ENCODE measurements at regions not wholly inside any gene's neighbourhood (a gene's known extent, or its start where the extent isn't known, plus 50 kb on each side); places are given as distances from the start of the nearest gene placed in this dataset.

DNA sequence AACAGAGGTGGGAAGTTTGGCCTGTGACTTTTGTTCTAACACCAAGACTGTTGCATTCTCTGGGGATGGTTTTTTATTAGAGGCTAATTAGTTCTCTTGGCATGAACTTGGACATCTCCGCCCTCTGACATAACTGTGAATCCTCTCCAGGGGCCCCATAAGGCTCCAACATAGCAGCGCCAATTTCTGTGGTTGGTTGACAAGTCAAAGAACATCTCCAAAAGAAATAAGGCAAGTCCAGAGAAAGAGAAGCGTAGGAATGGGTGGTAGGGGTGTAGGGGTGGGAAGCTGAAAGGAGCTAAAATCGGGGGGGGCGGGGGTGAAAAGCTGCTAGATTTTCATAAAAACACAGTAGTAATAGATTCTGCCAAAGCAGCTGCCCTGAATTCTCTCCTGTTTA lies 81.0 kb upstream of the DAB2 start:
- H3K4me3 ChIP-seq (ENCODE audit: low read length) = no peak overlapping the region
- DNase-seq (ENCODE audit: low read depth) = peak; percentile 25
- TF ChIP-seq, protein P1, sequence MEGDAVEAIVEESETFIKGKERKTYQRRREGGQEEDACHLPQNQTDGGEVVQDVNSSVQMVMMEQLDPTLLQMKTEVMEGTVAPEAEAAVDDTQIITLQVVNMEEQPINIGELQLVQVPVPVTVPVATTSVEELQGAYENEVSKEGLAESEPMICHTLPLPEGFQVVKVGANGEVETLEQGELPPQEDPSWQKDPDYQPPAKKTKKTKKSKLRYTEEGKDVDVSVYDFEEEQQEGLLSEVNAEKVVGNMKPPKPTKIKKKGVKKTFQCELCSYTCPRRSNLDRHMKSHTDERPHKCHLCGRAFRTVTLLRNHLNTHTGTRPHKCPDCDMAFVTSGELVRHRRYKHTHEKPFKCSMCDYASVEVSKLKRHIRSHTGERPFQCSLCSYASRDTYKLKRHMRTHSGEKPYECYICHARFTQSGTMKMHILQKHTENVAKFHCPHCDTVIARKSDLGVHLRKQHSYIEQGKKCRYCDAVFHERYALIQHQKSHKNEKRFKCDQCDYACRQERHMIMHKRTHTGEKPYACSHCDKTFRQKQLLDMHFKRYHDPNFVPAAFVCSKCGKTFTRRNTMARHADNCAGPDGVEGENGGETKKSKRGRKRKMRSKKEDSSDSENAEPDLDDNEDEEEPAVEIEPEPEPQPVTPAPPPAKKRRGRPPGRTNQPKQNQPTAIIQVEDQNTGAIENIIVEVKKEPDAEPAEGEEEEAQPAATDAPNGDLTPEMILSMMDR (conservative IDR thresholded peaks at IDR 0.05; ENCODE audit: low read length) = no peak

DNA sequence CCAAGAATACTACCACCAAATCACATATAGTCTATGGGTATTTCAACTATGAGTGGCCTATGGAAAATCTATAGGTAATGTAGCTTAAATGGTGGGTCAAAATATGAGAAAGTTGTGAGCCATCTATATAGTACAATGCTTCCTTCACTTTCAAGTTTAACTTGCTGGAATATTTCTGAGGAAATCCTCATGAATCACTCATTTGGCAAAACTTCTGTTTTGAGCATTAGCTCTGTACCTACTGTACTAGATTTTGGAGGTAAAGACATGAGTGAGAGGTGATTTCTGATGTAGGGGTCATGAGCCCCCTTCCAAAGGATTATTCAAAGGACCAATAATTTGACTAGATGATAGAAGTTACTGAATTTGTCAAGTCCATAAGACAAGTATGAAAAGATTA lies 80.6 kb upstream of the DAB2 start:
- no peak overlapping the region for H3K4me3 ChIP-seq (ENCODE audit: low read length)
- DNase-seq (ENCODE audit: low read depth) = no peak
- TF ChIP-seq, protein P1 (conservative IDR thresholded peaks at IDR 0.05; ENCODE audit: low read length) = no peak

DNA sequence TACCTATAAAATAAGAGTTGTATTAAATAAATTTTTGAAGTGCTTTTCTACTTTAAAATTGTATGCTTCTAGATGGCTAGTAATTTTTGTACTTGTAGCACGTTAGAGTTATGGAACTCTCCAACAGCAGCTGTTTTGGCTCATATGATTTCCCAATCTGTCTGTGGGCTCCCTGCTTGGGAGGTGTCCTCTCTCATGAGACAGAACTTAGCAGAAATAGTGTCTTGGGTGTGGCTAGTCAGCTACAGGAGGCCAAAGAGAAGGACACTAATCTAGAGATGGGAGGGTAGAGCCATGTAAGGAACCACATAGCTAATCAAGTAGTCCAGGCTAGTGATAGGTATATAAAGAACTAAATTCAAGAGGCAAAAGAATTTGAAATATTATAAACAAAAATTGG lies 78.4 kb upstream of the DAB2 start:
- no peak overlapping the region for H3K4me3 ChIP-seq (ENCODE audit: low read length)
- TF ChIP-seq, protein P1 (conservative IDR thresholded peaks at IDR 0.05; ENCODE audit: low read length) = no peak
- DNase-seq (ENCODE audit: low read depth) = peak; percentile 87

DNA sequence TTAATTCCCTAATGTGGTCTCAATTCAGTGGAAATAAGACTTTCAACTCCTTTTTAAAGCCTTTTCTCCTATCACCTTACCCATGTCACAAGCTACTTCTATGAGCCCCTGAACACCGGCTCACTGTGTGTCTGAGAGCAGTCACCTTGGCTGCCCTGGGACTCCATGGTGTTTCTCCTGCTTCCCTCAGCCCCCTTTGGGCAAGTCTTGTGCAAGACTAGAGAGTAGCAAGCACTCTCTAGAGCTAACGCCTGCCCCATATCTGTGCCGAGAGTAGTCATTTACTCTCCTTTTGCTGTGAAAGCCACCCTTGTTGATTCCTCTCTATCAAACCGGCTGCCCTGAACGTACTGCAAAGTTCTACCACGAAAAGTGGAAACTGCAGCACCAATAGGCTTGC lies 77.9 kb upstream of the DAB2 start:
- no peak for DNase-seq (ENCODE audit: low read depth)
- no peak overlapping the region for H3K4me3 ChIP-seq (ENCODE audit: low read length)
- TF ChIP-seq, protein P1 (conservative IDR thresholded peaks at IDR 0.05; ENCODE audit: low read length) = no peak

DNA sequence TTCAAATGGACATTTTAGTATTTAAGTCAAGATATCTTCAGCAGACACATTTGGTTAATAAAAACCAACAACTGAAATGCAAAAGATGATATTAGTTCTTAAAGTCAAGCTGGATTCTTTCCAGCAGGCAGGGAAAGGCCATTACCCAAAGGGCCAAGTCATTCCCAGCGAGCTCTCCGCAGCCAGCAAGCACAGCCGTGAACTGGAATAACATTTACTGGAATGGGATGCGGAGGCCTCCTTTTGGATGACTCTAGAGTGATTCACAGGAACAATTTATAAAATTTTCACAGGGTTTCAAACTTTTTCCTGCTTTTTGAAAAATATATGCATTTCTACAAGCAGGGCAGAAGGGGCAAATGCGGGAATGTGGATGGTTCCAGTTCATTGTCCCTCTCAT lies 76.6 kb upstream of the DAB2 start:
- TF ChIP-seq, protein P1 (conservative IDR thresholded peaks at IDR 0.05; ENCODE audit: low read length) = 0 out of 2 replicates have a peak, but pooled peaks have one; percentile 5
- H3K4me3 ChIP-seq (ENCODE audit: low read length) = peak overlapping the region; percentile 11; the same call in 1 of the 2 replicates
- peak; percentile 93 for DNase-seq (ENCODE audit: low read depth)

DNA sequence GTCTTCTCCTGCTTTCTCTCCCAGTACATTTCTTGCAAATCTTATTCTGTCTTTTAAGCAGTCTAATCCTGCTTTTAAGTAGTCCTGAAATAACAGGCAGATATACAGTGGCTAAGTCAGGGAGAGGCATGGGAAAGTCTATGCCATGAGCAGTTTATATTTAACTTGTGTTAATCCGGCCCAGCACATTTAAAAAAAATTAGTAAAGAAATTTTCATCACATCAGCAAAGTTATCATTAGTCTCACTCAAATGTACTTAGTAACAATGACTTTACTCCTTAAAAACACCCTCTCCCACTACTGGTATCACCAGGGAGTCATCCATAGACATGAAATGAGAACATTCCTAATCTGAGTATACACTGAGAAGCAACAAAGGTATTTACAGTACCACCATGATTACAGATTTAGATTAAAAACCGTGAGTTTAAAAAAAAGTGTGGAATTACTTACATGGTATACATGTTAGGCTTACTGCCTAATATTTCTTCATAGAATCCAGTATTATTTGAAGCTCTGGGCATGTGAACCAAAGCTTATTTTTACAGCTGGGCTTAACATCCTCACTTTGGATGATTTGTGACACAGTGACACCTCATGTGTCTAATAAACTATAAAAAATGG lies 75.9 kb upstream of the DAB2 start:
- TF ChIP-seq, protein P1 (conservative IDR thresholded peaks at IDR 0.05; ENCODE audit: low read length) = no peak
- H3K4me3 ChIP-seq (ENCODE audit: low read length) = no peak overlapping the region
- peak; percentile 39 for DNase-seq (ENCODE audit: low read depth)

DNA sequence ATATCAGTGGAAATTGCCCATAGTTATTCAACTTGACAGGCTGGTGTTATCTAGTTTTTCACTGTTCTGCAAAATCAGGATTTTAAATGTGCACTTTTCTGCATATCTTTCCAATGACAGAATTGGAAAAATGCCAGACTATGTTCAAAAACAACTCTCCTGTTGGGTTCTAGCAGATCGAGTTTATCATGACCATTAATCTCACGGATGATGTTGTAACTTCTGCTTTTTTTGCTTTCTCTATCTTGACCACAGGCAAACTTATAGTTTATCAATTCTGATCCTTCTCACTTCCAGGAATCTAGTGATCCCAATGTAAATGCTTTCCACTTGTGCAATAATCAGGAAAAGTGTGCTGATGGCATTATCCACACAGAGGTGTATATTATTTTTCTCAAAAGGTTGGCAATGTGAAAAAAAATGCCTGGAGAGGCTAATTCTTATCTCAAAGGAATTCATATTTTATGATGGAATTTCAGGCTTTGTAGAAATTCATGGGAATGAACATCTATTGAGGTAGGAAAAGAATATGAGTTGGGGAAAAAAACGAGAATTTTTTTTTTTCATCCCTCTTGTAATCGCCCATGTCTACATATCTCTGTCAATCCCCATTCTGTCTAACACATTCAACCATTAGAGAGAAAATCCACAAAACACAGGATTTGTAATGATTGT lies 73.6 kb upstream of the DAB2 start:
- TF ChIP-seq, protein P1 (conservative IDR thresholded peaks at IDR 0.05; ENCODE audit: low read length) = no peak
- no peak for DNase-seq (ENCODE audit: low read depth)
- no peak overlapping the region for H3K4me3 ChIP-seq (ENCODE audit: low read length)
